H1 (cell line): ENCODE measurements at regions not wholly inside any gene's neighbourhood (a gene's known extent, or its start where the extent isn't known, plus 50 kb on each side); places are given as distances from the start of the nearest gene placed in this dataset.

Experiments
- CTCF ChIA-PET: fragments of 300-600 bp; sonication (Branson Sonifier 250); formaldehyde crosslinking; loops from one replicate; lab custom pipeline; 2021; ENCODE audit not compliant: partially characterized antibody; lab: Charles Lee
- POLR2A ChIA-PET: fragments of 300-600 bp; sonication (Branson Sonifier 250); formaldehyde crosslinking; loops from one replicate; lab custom pipeline; 2021; ENCODE audit warnings: inconsistent platforms; ENCODE audit not compliant: partially characterized antibody; lab: Charles Lee
- DNase-seq, 2 experiments: peaks; one replicate each; pipeline versions ENCODE4 v3.0.0 to v3.0.0-alpha.2; 2010 to 2022; ENCODE audit warnings: low spot score in 2 of 2, low read depth in 1 of 2, mixed read lengths in 1 of 2
- FAIRE-seq: peaks from 2 replicates; lab custom pipeline; 2011; peaks lifted over from hg19 to GRCh38; lab: Jason Lieb, UNC
- H2AFZ ChIP-seq: 2 replicates; pipeline ENCODE4 v1.8.1; 2012; ENCODE audit warnings: low read length, inconsistent platforms
- H2AK5ac ChIP-seq: 2 replicates; pipeline ENCODE4 v1.6.1; 2013; ENCODE audit warnings: low read depth, low read length
- H2BK120ac ChIP-seq: replicated peaks from 2 replicates; pipeline ENCODE3; 2013; ENCODE audit warnings: low read depth, low read length, inconsistent platforms
- H2BK12ac ChIP-seq: 2 replicates; pipeline ENCODE4 v1.6.1; 2013; ENCODE audit warnings: low read depth, low read length
- H2BK15ac ChIP-seq: 2 replicates; pipeline ENCODE4 v1.6.1; 2013; ENCODE audit warnings: low read length
- H2BK20ac ChIP-seq: 2 replicates; pipeline ENCODE4 v1.6.1; 2013; ENCODE audit warnings: low read length
- H2BK5ac ChIP-seq: 2 replicates; pipeline ENCODE4 v1.6.1; 2013; ENCODE audit warnings: low read depth, low read length
- H3K14ac ChIP-seq: 2 replicates; pipeline ENCODE4 v1.6.1; 2013; ENCODE audit warnings: inconsistent platforms; ENCODE audit not compliant: insufficient read length
- H3K18ac ChIP-seq: 2 replicates; pipeline ENCODE4 v1.6.1; 2013; ENCODE audit warnings: low read length; ENCODE audit errors: extremely low read depth
- H3K23ac ChIP-seq: 2 replicates; pipeline ENCODE4 v1.6.1; 2013; ENCODE audit warnings: inconsistent platforms; ENCODE audit not compliant: insufficient read length
- H3K23me2 ChIP-seq: 2 replicates; pipeline ENCODE4 v1.6.1; 2013; ENCODE audit warnings: low read depth, low read length
- H3K27ac ChIP-seq: 2 replicates; pipeline ENCODE4 v1.6.1; 2011; ENCODE audit warnings: low read depth, low read length, inconsistent platforms
- H3K27me3 ChIP-seq, 4 experiments: replicated peaks in 1 of 4; 1 replicate in 1 of 4; 2 replicates in 3 of 4; pipeline versions ENCODE4 v1.6.1 to v1.8.1; 2011 to 2013; ENCODE audit warnings: low read length in 3 of 4, mild to moderate bottlenecking in 3 of 4, inconsistent platforms in 2 of 4, mixed read lengths in 2 of 4, moderate library complexity in 1 of 4; ENCODE audit not compliant: control insufficient read depth in 3 of 4, insufficient read depth in 3 of 4; ENCODE audit errors: extremely low read depth in 1 of 4
- H3K36me3 ChIP-seq, 4 experiments: 2 replicates each; pipeline versions ENCODE4 v1.6.1 to v1.8.1; 2011 to 2013; ENCODE audit warnings: mild to moderate bottlenecking in 4 of 4, low read length in 3 of 4, moderate library complexity in 2 of 4, control low read depth in 1 of 4, inconsistent platforms in 1 of 4; ENCODE audit not compliant: insufficient read depth in 4 of 4, control insufficient read depth in 2 of 4
- H3K4ac ChIP-seq: replicated peaks from 2 replicates; pipeline ENCODE3; 2013; ENCODE audit warnings: low read length, low read depth, mixed read lengths, inconsistent platforms; ENCODE audit not compliant: insufficient read length
- H3K4me1 ChIP-seq, 4 experiments: replicated peaks in 1 of 4; 1 replicate in 1 of 4; 2 replicates in 3 of 4; pipeline versions ENCODE4 v1.6.1 to v1.8.1; 2011 to 2013; ENCODE audit warnings: low read length in 3 of 4, inconsistent platforms in 2 of 4, mixed read lengths in 1 of 4; ENCODE audit not compliant: insufficient read depth in 4 of 4, control insufficient read depth in 3 of 4
- H3K4me2 ChIP-seq, 2 experiments: 2 replicates each; pipeline versions ENCODE4 v1.6.1 to v1.8.1; 2011 to 2013; ENCODE audit warnings: low read depth in 2 of 2, low read length in 2 of 2, control low read depth in 1 of 2, inconsistent platforms in 1 of 2, mild to moderate bottlenecking in 1 of 2; ENCODE audit not compliant: insufficient read depth in 1 of 2
- H3K4me3 ChIP-seq, 4 experiments: fragments of 200-600, 300-600 bp in 1 of 4; sonication (generic), shearing (Covaris generic), sonication (Bioruptor Twin) in 1 of 4; 2 replicates each; pipeline versions ENCODE4 v1.5.1 to v1.8.1; 2011 to 2016; ENCODE audit warnings: low read length in 4 of 4, low read depth in 3 of 4, control low read depth in 2 of 4, inconsistent platforms in 2 of 4, mild to moderate bottlenecking in 2 of 4, mixed read lengths in 1 of 4, moderate library complexity in 1 of 4; ENCODE audit not compliant: insufficient read depth in 2 of 4; ENCODE audit errors: extremely low read depth in 1 of 4
- H3K56ac ChIP-seq: replicated peaks from 2 replicates; pipeline ENCODE3; 2013; ENCODE audit warnings: low read depth, mild to moderate bottlenecking, mixed read lengths, low read length, inconsistent platforms; ENCODE audit not compliant: insufficient read length
- H3K79me1 ChIP-seq: 2 replicates; pipeline ENCODE4 v1.6.1; 2013; ENCODE audit warnings: low read depth, low read length, control low read depth
- H3K79me2 ChIP-seq, 2 experiments: 2 replicates each; pipeline versions ENCODE4 v1.6.1 to v1.8.1; 2012 to 2013; ENCODE audit warnings: low read length in 2 of 2, mild to moderate bottlenecking in 2 of 2, inconsistent platforms in 1 of 2; ENCODE audit not compliant: insufficient read depth in 2 of 2, control insufficient read depth in 1 of 2
- H3K9ac ChIP-seq, 4 experiments: replicated peaks in 1 of 4; 1 replicate in 1 of 4; 2 replicates in 3 of 4; pipeline versions ENCODE4 v1.6.1 to v1.8.1; 2011 to 2013; ENCODE audit warnings: low read depth in 3 of 4, low read length in 3 of 4, control low read depth in 2 of 4, mild to moderate bottlenecking in 2 of 4, moderate library complexity in 2 of 4, inconsistent platforms in 1 of 4; ENCODE audit errors: extremely low read depth in 1 of 4
- H3K9me3 ChIP-seq, 2 experiments: 2 replicates each; pipeline versions ENCODE4 v1.6.1 to v1.8.1; 2012 to 2013; ENCODE audit warnings: mild to moderate bottlenecking in 2 of 2, moderate library complexity in 2 of 2, control low read depth in 1 of 2, inconsistent platforms in 1 of 2, low read depth in 1 of 2, low read length in 1 of 2, mixed read lengths in 1 of 2; ENCODE audit not compliant: insufficient read depth in 2 of 2
- H4K20me1 ChIP-seq, 2 experiments: replicated peaks in 1 of 2; 2 replicates each; pipeline versions ENCODE3 to v1.8.1; 2011 to 2013; ENCODE audit warnings: inconsistent platforms in 2 of 2, low read length in 2 of 2, mild to moderate bottlenecking in 1 of 2; ENCODE audit not compliant: insufficient read depth in 2 of 2, control insufficient read depth in 1 of 2
- H4K5ac ChIP-seq: 2 replicates; pipeline ENCODE4 v1.6.1; 2013; ENCODE audit warnings: low read length, low read depth, mixed read lengths, inconsistent platforms; ENCODE audit not compliant: insufficient read length
- H4K8ac ChIP-seq: 2 replicates; pipeline ENCODE4 v1.8.0; 2013; ENCODE audit warnings: mild to moderate bottlenecking, moderate library complexity, low read length, inconsistent platforms; ENCODE audit not compliant: insufficient read depth; ENCODE audit errors: extremely low read depth
- H4K91ac ChIP-seq: replicated peaks from 2 replicates; pipeline ENCODE3; 2013; ENCODE audit warnings: low read length, mixed read lengths, inconsistent platforms; ENCODE audit not compliant: insufficient read length
- CBX8 ChIP-seq: fragments of 300-800, 300-1000 bp; sonication (generic); IDR thresholded peaks from 2 replicates; pipeline ENCODE4 v1.7.1; 2016; ENCODE audit warnings: low read depth, low read length, borderline replicate concordance
- CREB1 ChIP-seq: IDR thresholded peaks from 2 replicates; pipeline ENCODE4 v1.6.1; 2012; ENCODE audit warnings: inconsistent platforms
- EZH2 ChIP-seq: fragments of 200-600 bp; sonication (generic); IDR thresholded peaks from 2 replicates; pipeline ENCODE4 v1.7.1; 2012; ENCODE audit warnings: low read depth, mild to moderate bottlenecking, moderate library complexity, low read length, inconsistent platforms; ENCODE audit not compliant: severe bottlenecking
- FOSL1 ChIP-seq: IDR thresholded peaks from 2 replicates; pipeline ENCODE4 v1.6.1; 2011; ENCODE audit warnings: mild to moderate bottlenecking, low read depth, low read length, moderate library complexity; ENCODE audit not compliant: insufficient read depth
- GABPA ChIP-seq: IDR thresholded peaks from 2 replicates; pipeline ENCODE4 v1.6.1; 2011; ENCODE audit warnings: mild to moderate bottlenecking, low read length, moderate library complexity, borderline replicate concordance; ENCODE audit not compliant: insufficient read depth
- HDAC2 ChIP-seq, 2 experiments: fragments of 300-600 bp in 1 of 2; sonication (generic) in 1 of 2; IDR thresholded peaks; 2 replicates each; pipeline ENCODE4 v1.6.1; 2011 to 2012; ENCODE audit warnings: low read depth in 2 of 2, low read length in 2 of 2, mild to moderate bottlenecking in 2 of 2, moderate library complexity in 2 of 2, borderline replicate concordance in 1 of 2, inconsistent platforms in 1 of 2
- JUND ChIP-seq: IDR thresholded peaks from 2 replicates; pipeline ENCODE4 v1.6.1; 2011; ENCODE audit warnings: mild to moderate bottlenecking, improper control_type of control experiment, low read length
- KDM5A ChIP-seq: fragments of 200-600 bp; IDR thresholded peaks from 2 replicates; pipeline ENCODE4 v1.7.1; 2012; ENCODE audit warnings: mild to moderate bottlenecking, low read length, inconsistent platforms, mixed read lengths
- SP2 ChIP-seq: IDR thresholded peaks from 2 replicates; pipeline ENCODE4 v1.6.1; 2012; ENCODE audit warnings: mild to moderate bottlenecking, low read length, inconsistent platforms
- SP4 ChIP-seq: IDR thresholded peaks from 2 replicates; pipeline ENCODE4 v1.6.1; 2012; ENCODE audit warnings: low read length, inconsistent platforms
- TAF7 ChIP-seq: optimal IDR thresholded peaks from 2 replicates; pipeline ENCODE3; 2011; ENCODE audit warnings: low read depth, mild to moderate bottlenecking, inconsistent platforms, low read length, moderate library complexity, borderline replicate concordance
- WGBS, 2 experiments: shearing (Covaris generic) in 1 of 2; methylation state at CpG; one replicate each; pipeline versions ENCODE4 v1.1.6 to v1.1.7; 2013 to 2015; ENCODE audit warnings: low lambda C conversion rate in 2 of 2, mixed read lengths in 2 of 2, inconsistent platforms in 1 of 2, low coverage in 1 of 2, missing lambda C conversion rate in 1 of 2; ENCODE audit not compliant: insufficient replicate concordance in 2 of 2, insufficient coverage in 1 of 2, insufficient read length in 1 of 2; ENCODE audit errors: extremely low coverage in 1 of 2, missing lambda C conversion rate in 1 of 2; 5-methylcytosine and 5-hydroxymethylcytosine counted together

DNA sequence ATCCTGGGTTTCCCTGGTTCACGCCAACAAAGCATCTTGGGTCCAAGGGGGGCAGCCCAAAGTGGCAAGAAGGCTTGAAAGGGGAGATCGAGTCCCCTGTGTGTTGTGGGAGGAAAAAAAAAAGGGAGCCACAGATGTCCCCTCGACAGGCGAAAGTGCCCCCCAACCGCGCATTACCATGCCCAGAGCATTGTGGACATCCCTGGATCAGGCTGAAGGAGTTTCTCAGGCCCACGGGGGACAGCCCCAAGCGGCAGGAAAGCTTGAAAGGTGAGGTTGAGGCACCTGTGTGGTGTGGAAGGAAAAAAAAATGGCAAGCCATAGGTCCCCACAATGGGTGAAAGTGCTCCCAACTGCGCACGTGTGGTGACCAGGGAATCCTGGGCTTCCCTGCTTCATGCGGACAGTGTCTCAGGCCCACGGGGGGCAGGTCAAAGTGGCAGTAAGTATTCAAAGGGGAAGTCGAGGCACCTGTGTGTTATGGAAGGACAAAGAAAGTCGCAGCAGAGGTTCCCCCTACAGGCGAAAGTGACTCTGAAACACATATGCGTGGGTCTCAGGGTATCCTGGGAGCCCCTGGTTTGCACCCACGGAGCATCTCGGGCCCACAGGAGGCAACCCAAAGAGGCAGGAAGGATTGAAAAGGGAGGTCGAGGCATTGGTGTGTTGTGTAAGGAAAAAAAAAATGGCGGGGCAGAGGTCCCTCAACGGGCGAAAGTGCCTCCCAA is 580.1 kb downstream of the ALG10 start:
- no peak overlapping the region for H3K56ac ChIP-seq
- H2AFZ ChIP-seq, result no peak overlapping the region
- H3K36me3 ChIP-seq, result no peaks in the 10 kb centered on the region
- no peak overlapping the region for H4K5ac ChIP-seq
- no peak overlapping the region for H2BK5ac ChIP-seq
- no peak overlapping the region for H2BK20ac ChIP-seq
- no peak overlapping the region for H4K91ac ChIP-seq
- WGBS, 2 experiments, result 83% methylated on average over 16 of the region's 22 CpGs; no CpG with 5 or more reads in 1 of the 2 experiments
- POLR2A ChIA-PET, result no interaction called here
- no peak overlapping the region for H4K8ac ChIP-seq
- H4K20me1 ChIP-seq, result no peaks in the 10 kb centered on the region
- no peak overlapping the region for H2BK12ac ChIP-seq
- no peak overlapping the region for H3K14ac ChIP-seq
- no peak overlapping the region for H3K23ac ChIP-seq
- no peak overlapping the region for H2BK120ac ChIP-seq
- H3K79me1 ChIP-seq, result no peaks in the 10 kb centered on the region
- no peaks in the 10 kb centered on the region for H3K79me2 ChIP-seq
- H3K4ac ChIP-seq, result no peak overlapping the region
- H3K27me3 ChIP-seq, result no peaks in the 10 kb centered on the region
- peaks cover 84 to 100% of the 10 kb centered on the region in 2 experiments for H3K9me3 ChIP-seq
- DNase-seq (no peak), FAIRE-seq (no peak)
- no peak overlapping the region for H3K18ac ChIP-seq
- H3K9ac ChIP-seq, result no peak overlapping the region
- H3K23me2 ChIP-seq, result no peaks in the 10 kb centered on the region; the same call in 1 of the 2 replicates
- CTCF ChIA-PET, result no interaction called here
- no peaks in the 10 kb centered on the region for H3K4me1 ChIP-seq
- H2AK5ac ChIP-seq, result no peak overlapping the region
- no peak overlapping the region for H3K4me3 ChIP-seq
- no peak overlapping the region for H2BK15ac ChIP-seq
- H3K27ac ChIP-seq, result no peak overlapping the region
- no peak overlapping the region for H3K4me2 ChIP-seq
- no peak for TF ChIP-seq FOSL1
- no peak for TF ChIP-seq KDM5A
- TF ChIP-seq SP2, result no peak
- TF ChIP-seq SP4, result no peak
- TF ChIP-seq EZH2, result no peak
- no peak for TF ChIP-seq GABPA
- TF ChIP-seq CREB1, result no peak
- no peak for TF ChIP-seq CBX8
- TF ChIP-seq HDAC2 (IDR thresholded peaks at IDR 0.05; ENCODE audit: borderline replicate concordance in 1 of 2, low read depth in 2 of 2, low read length in 2 of 2), result no peak
- TF ChIP-seq JUND, result no peak
- TF ChIP-seq TAF7, result no peak
